HL-60 (cell line): ENCODE measurements at regions not wholly inside any gene's neighbourhood (a gene's known extent, or its start where the extent isn't known, plus 50 kb on each side); places are given as distances from the start of the nearest gene placed in this dataset.

ENCODE experiments used
- DNase-seq, 2 experiments: peaks; one replicate each; pipeline ENCODE4 v3.0.0-alpha.2; 2010 to 2020; ENCODE audit warnings: low read depth in 1 of 2, low spot score in 1 of 2
- H3K27ac ChIP-seq: fragments of 250-450 bp; sonication (Bioruptor Pico); replicated peaks from 2 replicates; pipeline ENCODE4 v1.5.1; 2020; ENCODE audit warnings: mild to moderate bottlenecking, moderate library complexity
- H3K27me3 ChIP-seq: fragments of 250-450 bp; sonication (Bioruptor Pico); 2 replicates; pipeline ENCODE4 v1.5.1; 2021; ENCODE audit warnings: mild to moderate bottlenecking, moderate library complexity; ENCODE audit not compliant: insufficient read depth, poor library complexity, severe bottlenecking
- H3K4me3 ChIP-seq: replicated peaks from 2 replicates; pipeline ENCODE4 v1.5.1; 2011; ENCODE audit warnings: mild to moderate bottlenecking, control low read depth, low read length; ENCODE audit not compliant: insufficient read depth
- CTCF ChIP-seq: IDR thresholded peaks from one replicate; pipeline ENCODE4 v1.5.1; 2011; ENCODE audit warnings: low read length, control low read depth, inconsistent platforms; ENCODE audit not compliant: insufficient read depth
- GABPA ChIP-seq: IDR thresholded peaks from 2 replicates; pipeline ENCODE4 v1.6.1; 2012; ENCODE audit warnings: low read depth
- POLR2AphosphoS5 ChIP-seq: IDR thresholded peaks from 2 replicates; pipeline ENCODE4 v1.6.1; 2012; ENCODE audit warnings: low read depth
- REST ChIP-seq: IDR thresholded peaks from 2 replicates; pipeline ENCODE4 v1.6.1; 2012; ENCODE audit warnings: low read depth; ENCODE audit not compliant: insufficient replicate concordance
- SPI1 ChIP-seq: IDR thresholded peaks from 2 replicates; pipeline ENCODE4 v1.6.1; 2012; ENCODE audit warnings: low read depth, mild to moderate bottlenecking, borderline replicate concordance

- no peak for DNase-seq
- TF ChIP-seq REST (no peak), SPI1 (no peak), CTCF (no peak)
- no peak overlapping the region for H3K27ac ChIP-seq
- no peaks in the 10 kb centered on the region for H3K27me3 ChIP-seq
- H3K4me3 ChIP-seq: no peak overlapping the region
Observed at GRCh38 chr13:86714495-86714894, 915.3 kb upstream of the SLITRK6 start.

- no peak overlapping the region for H3K27ac ChIP-seq
- H3K4me3 ChIP-seq: no peak overlapping the region
- no peaks in the 10 kb centered on the region for H3K27me3 ChIP-seq
- no peak for DNase-seq
- TF ChIP-seq GABPA (no peak), POLR2AphosphoS5 (no peak), CTCF (no peak), SPI1 (no peak), REST (no peak)
Observed at GRCh38 chr13:86725105-86725504, 925.9 kb upstream of the SLITRK6 start.

- H3K27me3 ChIP-seq: no peaks in the 10 kb centered on the region
- DNase-seq: peak; percentile 80 to 90
- H3K27ac ChIP-seq: no peak overlapping the region
- no peak for TF ChIP-seq REST
- no peak for TF ChIP-seq CTCF
- no peak for TF ChIP-seq POLR2AphosphoS5
- TF ChIP-seq SPI1: no peak
- TF ChIP-seq GABPA: no peak
- H3K4me3 ChIP-seq: no peak overlapping the region
Observed at GRCh38 chr13:86729206-86729605, 930.0 kb upstream of the SLITRK6 start.
